ENCODE measurements at regions not wholly inside any gene's neighbourhood (a gene's known extent, or its start where the extent isn't known, plus 50 kb on each side); places are given as distances from the start of the nearest gene placed in this dataset.
A peak's percentile ranks its signal among the peaks of the same experiment; 100 is the strongest.

DNA sequence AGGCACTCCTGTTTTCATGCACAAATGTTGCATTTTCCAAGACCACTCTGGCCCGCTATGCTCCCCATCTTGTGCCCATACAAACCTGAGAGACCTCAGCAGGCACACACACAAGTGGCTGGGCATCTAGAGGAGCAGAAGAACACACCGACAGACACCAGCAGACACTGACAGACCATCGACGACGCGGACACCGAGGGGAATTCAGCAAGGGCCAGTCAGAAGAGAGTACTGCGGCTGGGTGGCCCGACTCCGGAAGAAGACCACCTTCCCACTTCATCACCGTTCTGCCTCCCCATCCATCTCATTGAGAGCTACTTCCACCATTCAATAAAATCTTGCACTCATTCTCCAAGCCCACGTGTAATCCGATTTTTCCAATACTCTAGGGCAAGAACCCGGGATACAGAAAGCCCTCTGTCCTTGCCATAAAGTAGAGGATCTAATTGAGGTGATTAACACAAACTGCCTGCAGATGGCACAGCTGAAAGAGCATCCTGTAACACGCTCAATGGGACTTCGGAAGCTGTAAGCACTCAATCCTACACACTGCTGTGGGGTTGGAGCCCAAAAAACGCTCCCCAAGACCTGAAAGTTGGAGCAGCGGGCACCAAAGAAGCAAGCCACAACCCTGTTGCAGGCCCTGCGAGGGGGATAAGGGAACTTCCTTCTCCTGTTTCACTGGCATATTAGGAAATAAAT lies 780.9 kb downstream of the ARAP2 start:
- in situ Hi-C loops (cut with MboI; ENCODE audit: low pct_unique_long_range_greater_than_20kb, low sequenced_read_pairs): no loop called here
- DNase-seq: no peak

DNA sequence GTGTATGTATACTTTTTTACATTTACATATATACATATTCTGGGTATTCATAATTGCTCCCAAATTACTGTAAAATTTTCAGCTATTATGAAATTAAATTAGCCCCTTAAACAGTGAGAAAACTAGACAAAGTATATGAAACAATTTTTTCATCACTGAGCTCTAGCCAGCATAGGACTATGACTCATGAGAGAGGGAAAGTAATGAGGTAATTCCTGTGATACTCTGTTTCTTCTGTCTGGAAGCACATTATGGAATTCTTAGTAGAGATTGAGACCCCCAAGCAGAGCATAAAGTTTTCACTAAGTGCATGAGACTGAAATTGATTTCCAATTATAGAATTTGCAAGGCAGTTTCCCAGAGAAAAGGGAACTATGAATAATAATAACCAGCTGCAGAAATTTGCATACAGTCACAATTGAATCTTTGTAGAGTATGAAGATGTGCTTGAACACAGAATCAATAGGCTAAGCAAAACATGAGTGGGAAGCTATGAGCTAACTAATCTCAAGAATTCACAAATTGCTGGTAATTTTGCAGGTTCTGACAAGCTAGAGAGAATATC lies 779.3 kb downstream of the ARAP2 start:
- DNase-seq: no peak
- in situ Hi-C loops (cut with MboI; ENCODE audit: low pct_unique_long_range_greater_than_20kb, low sequenced_read_pairs): no loop called here

DNA sequence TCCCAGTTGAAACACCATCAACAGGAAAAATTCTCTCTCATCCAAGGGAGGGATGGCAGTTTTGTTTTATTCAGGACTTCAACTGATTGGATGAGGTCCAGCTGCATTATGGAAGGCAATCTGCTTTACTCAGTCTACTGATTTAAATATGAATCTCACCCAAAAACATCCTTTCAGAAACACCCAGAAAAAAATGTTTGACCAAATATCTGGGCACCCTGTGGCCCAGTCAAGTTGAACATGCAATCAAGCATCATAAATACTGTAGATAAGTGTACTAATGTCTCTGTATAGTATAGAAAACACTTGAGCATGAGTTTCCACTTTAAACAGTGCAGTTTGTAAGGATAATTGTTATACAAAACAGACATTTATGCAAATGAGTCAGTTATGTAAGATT lies 753.2 kb downstream of the ARAP2 start:
- DNase-seq: no peak
- in situ Hi-C loops (cut with MboI; ENCODE audit: low pct_unique_long_range_greater_than_20kb, low sequenced_read_pairs): no loop called here

DNA sequence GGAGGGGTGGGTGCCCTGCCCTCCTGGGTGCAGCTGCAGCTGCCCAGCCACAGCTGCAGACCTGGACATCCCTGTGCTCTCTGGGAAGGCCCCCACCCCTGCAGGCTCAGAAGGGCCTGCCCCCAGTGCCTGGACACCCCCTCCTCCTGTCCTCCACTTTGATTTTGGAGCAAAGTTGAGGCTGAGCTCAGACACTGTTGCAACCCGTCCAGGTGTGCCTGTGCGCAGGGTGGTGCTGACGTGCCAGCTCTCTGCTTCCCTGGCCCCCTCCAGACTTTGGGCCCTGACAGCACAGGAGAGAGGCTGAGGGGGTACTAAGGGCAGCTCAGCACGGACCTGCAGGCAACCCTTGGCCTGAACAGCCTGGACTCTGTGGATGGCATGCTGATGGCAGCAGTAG lies 750.3 kb downstream of the ARAP2 start:
- in situ Hi-C loops (cut with MboI; ENCODE audit: low pct_unique_long_range_greater_than_20kb, low sequenced_read_pairs): no loop called here

DNA sequence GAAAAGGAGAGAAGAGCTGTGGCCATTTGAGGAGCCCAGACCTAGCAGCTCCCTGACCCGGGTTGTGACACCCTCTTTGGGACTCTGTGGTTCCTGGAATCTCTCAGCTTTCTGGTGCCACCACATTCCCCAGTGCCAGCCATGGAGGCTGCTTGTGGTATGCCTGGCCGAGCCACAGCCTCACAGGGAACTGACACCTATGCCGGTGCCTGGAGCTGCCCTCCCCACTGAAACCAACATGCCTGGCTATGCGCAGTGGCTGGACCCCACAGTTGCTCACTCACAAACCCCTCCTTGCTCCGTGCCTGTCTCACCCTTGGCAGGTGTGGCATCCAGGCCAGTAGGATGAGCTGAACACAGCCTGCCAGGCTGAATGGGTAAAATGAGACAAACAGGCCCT lies 749.4 kb downstream of the ARAP2 start:
- no peak for DNase-seq
- in situ Hi-C loops (cut with MboI; ENCODE audit: low pct_unique_long_range_greater_than_20kb, low sequenced_read_pairs): no loop called here

More for the DNA sequence above, 750.3 kb downstream of the ARAP2 start:
- DNase-seq: no peak

DNA sequence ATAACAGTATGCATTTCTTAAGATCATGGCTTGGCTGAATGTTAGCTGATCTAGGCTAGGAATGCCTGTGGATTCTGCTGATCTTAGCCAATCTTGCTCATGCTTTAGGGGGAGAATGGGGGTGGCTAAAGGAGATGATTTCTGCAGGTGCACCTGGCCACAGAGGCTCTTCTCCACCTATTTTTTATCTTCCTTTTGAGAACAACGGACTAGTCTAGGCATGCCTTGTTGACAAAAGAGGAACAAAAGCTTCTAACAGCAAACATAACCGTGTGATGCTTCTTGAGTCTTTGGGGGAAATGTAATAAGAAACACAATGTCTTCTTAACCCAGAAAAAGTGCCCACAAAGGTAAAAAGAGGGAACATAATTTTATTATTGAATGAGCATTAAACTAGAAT lies 743.5 kb downstream of the ARAP2 start:
- in situ Hi-C loops (cut with MboI; ENCODE audit: low pct_unique_long_range_greater_than_20kb, low sequenced_read_pairs): no loop called here
- peak; percentile 37 for DNase-seq

DNA sequence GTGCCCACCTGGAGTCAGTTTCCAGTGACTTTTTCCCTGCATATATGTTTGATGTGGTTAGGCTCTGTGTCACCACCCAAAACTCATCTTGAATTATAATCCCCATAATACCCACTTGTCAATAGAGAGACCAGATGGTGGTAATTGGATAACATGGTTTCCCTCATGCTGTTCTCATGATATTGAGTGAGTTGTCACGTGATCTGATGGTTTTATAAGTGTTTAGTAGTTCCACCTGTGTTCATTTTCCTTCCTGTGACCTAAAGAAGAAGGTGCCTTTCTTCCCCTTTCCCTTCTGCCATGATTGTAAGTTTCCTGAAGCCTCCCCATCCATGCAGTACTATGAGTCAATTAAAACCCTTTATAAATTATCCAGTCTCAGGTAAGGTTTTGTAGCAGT lies 740.9 kb downstream of the ARAP2 start:
- no peak for DNase-seq
- in situ Hi-C loops (cut with MboI; ENCODE audit: low pct_unique_long_range_greater_than_20kb, low sequenced_read_pairs): no loop called here

DNA sequence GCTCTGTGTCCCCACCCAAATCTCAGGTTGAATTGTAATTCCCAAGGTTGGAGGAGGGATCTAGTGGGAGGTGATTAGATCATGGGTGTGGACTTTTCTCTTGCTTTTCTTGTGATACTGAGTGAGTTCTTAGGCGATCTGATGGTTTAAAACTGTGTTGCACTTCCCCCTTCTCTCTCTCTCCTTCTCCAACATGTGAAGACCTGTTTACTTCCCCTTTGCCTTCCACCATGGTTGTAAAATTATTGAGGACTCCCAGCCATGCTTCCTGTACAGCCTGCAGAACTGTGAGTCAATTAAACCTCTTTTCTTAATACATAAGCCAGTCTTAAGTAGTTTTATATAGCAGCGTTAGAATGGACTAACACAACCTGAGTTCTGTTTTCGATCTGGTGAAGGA lies 738.2 kb downstream of the ARAP2 start:
- in situ Hi-C loops (cut with MboI; ENCODE audit: low pct_unique_long_range_greater_than_20kb, low sequenced_read_pairs): no loop called here
- DNase-seq: peak; percentile 62

DNA sequence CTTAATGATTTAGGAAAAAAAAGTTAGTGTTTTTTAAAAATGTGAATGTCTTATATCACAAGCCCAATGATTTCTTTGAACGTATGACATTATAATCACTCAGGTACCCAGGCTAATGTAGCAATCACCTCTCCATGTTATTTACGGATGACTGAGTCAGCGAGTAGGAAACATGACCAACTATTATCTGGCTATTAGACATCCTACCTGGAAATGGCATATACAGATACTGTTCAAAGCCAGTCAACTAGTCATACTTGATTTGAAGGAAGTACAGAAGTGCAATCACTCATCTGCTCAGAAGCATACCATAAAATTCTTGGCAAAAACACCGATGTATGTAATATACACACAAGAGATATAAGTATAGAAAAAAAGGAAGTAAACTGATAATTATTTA lies 732.5 kb downstream of the ARAP2 start:
- DNase-seq: no peak

DNA sequence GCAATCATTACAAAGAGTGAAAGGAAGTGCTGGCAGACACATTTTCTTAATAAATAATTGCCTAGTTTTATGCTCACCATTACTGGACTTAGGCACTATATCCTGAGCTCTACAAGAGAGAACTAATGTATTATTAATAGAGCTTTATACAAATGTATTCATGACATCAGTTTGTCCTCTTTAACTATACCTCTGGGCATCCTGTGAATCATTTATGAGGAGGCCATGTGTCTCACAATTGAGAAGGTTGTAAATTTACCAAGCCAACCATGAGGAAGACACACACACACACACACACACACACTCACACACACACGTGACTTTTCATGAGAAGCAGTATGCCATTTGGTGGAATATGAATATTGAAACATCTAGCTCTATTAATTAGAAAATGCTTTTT lies 728.2 kb downstream of the ARAP2 start:
- in situ Hi-C loops (cut with MboI; ENCODE audit: low pct_unique_long_range_greater_than_20kb, low sequenced_read_pairs): no loop called here

More for the DNA sequence above, 732.5 kb downstream of the ARAP2 start:
- in situ Hi-C loops (cut with MboI; ENCODE audit: low pct_unique_long_range_greater_than_20kb, low sequenced_read_pairs): no loop called here

DNA sequence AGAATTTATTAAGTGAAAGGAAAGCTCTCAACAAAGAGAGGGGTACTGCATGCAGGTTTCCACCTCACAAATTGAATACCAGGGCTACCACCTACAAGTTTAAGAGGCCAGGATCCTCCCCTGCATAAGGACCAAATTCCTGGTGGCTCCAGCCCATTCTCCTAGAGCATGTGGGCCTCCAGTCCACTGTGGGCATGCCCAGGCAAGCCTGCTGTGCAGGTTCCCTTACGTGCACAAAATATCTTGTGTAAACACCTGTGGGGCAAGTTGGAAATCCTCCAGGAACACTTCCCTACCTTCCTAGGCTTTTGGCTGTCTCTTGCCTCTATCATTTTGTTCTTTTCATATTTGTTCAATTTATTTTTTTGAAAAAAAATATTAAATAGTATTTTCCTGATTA lies 724.3 kb downstream of the ARAP2 start:
- DNase-seq: no peak
- in situ Hi-C loops (cut with MboI; ENCODE audit: low pct_unique_long_range_greater_than_20kb, low sequenced_read_pairs): no loop called here

More for the DNA sequence above, 728.2 kb downstream of the ARAP2 start:
- DNase-seq: no peak

DNA sequence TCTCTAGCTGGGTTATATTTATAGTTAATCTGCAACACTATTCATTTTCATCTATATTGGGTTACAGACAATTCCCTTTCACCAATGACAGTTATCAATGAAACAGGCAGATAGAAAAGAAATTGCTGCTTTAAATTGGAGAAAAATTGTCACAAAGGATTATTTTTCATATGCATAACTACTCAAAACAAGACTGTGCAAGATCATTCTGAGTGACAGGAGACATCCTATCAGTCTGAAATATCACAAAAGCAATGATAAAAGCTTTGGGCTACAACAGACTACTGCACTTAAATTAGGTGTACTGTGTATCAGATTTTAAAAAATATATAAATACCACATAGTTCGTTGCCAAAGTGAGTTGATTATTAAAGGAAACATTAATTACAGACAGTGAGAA lies 722.6 kb downstream of the ARAP2 start:
- DNase-seq: no peak
- in situ Hi-C loops (cut with MboI; ENCODE audit: low pct_unique_long_range_greater_than_20kb, low sequenced_read_pairs): no loop called here

DNA sequence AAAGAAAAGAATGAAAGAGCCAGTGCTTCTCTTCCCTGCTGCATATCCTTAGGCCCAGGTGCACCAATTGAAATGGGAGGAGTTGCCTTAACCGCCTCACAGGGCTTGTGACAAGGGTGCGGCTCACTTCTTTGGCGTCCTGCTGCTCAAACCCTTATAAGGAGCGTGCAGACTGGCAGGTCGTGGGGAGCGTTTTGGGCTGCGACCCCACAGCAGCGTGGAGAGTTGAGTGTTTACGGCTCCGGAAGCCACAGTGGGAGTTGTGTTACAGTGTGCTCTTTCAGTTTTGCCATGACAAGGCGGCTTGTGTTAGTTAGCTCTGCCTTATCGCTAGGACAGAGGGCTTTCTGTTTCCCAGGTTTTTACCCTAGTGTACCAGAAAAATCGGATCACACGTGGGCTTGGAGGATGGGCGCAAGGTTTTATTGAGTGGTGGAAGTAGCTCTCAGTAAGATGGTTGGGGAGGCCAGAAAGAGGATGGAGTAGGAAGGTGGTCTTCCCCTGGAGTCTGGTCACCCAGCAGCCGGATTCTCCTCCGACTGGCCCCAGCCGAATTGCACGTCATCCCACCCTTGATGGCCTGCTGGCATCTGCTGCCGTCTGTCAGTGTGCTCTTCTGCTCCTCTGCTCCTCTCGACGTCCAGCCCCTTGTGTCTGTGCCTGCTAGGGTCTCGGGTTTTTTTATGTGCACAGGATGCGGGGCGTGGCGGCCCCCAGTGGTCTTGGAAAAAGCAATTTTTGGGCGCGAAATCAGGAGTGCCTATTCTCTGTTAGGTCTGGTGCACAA lies 718.9 kb downstream of the ARAP2 start:
- DNase-seq: no peak

DNA sequence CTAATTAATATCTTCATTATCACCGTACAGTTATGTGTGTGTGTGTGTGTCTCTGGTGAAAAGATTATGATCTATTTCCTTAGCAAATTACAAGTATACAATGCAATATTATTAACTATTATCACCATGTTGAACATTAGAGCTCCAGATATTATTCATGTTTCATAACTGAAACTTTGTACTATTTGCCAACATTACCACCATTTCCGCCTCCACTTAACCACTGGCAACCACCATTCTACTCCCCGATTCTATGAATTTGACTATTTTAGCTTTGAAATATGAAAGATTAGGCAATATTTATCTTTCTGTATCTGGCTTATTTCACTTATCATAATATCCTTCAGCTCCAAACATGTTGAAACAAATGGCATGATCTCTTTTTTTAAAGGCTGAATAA lies 717.9 kb downstream of the ARAP2 start:
- DNase-seq: no peak
- in situ Hi-C loops (cut with MboI; ENCODE audit: low pct_unique_long_range_greater_than_20kb, low sequenced_read_pairs): no loop called here

More for the DNA sequence above, 718.9 kb downstream of the ARAP2 start:
- in situ Hi-C loops (cut with MboI; ENCODE audit: low pct_unique_long_range_greater_than_20kb, low sequenced_read_pairs): no loop called here

DNA sequence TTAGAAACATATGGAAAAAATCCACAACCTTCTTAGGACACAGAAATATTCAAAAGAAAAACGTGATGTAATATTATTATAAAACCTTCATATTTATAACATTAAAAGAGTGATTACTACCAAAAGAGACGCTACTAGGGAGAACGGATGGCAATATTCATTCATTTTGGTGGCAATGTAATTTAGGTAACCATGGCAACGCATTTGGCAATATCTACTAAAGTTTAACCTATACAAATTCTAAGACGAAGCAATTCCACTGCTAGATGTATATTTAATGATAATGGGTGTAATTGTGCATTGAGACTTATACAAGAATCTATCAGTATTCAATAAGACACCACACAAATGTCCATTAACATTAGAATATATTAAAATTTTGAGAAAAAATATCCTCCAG lies 709.4 kb downstream of the ARAP2 start:
- no peak for DNase-seq
- in situ Hi-C loops (cut with MboI; ENCODE audit: low pct_unique_long_range_greater_than_20kb, low sequenced_read_pairs): no loop called here

DNA sequence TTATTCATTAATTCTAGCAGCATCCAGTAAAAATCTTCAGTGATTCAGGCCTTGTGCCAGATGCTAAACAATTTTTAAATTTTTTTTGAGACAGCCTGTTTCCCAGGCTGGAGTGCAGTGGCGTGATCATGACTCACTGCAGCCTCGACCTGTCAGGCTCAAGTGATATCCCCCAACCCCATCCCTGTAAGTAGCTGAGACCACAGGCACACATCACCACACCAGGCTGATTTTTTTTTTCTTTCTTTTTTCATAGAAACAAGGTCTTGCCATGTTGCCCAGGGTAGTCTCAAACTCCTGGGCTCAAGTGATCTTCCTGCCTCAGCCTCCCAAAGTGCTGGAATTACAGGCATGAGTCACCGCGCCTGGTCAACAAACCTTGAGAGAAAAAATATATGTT lies 705.5 kb downstream of the ARAP2 start:
- in situ Hi-C loops (cut with MboI; ENCODE audit: low pct_unique_long_range_greater_than_20kb, low sequenced_read_pairs): no loop called here
- DNase-seq: no peak

DNA sequence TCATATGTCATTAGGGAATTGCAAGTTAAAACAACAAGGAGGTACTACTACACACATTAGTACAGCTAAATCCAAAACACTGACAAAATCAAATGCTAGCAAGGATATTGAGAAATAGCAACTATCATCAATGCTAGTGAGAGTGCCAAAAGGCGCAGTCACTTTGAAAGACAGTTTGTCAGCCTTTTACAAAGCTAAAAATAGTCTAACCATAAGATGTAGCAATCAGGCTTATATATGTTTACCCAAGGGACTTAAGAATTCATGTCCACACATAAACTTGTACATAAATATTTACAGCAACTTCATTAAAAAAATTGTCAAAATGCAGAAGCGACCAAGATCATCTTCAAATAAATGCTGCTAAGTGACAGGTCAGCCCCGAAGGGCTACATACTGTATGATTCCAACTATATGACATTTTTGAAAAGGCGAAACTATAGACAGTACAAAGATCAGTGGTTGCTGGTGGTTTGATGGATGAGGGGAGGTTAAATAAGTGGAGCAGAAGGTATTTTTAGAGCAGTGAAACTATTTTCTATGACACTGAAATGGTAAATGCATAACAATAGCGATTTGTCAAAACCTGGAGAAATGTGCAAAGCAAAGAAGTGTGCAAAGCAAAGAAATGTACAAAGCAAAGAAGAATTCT lies 704.8 kb downstream of the ARAP2 start:
- no peak for DNase-seq
- in situ Hi-C loops (cut with MboI; ENCODE audit: low pct_unique_long_range_greater_than_20kb, low sequenced_read_pairs): no loop called here

DNA sequence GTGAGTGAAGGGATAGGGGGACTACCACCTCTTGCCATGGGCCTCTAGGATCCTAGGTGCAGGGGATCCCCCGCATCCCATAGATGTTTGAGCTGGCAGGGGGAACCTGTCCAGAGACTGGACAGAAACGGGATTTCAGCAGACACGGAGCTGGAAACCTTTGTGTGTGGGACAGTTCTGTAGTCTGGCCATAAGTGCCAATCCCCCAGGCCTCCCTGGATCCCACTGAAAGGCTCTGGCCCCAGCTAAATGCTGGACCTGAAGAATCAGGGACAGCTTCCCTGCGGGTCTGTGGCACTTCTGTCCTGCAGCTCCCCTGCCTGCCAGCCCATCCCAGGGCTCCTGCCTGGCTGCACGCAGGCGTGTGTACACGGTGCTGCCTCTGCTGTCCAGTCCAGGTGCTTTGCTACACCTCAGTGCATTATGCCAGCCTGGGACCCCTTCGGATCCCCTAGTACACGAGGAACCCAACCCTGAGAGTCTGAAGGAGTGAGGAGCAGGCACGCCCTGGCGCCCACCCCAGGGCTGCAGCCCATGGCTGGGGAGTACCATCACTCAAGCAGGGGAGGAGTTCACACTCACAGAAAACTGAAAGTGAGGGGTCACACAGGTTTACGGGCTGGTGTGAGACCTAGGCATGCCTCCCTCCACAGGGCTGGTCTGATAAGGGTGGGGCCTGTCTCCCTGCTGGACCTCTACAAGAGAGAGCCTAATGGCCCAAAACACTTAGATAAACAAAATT lies 703.0 kb downstream of the ARAP2 start:
- in situ Hi-C loops (cut with MboI; ENCODE audit: low pct_unique_long_range_greater_than_20kb, low sequenced_read_pairs): no loop called here
- no peak for DNase-seq

DNA sequence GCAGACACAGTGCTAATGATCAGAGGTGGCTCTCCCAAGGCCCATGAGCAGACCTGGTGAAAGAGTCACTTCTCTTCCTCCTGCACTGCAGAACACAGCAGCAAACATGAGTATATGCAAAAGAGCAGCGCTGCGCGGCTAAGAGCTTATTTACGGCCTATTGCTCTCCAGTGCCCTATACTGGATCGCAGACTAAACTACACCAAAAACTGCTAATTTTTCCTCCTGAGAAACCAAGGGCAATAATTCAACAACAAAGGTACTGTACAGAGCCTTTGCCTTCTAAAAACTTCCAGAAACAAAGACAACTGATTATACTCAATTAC lies 702.5 kb downstream of the ARAP2 start:
- in situ Hi-C loops (cut with MboI; ENCODE audit: low pct_unique_long_range_greater_than_20kb, low sequenced_read_pairs): no loop called here
- DNase-seq: no peak
